Suprapubic skin (tissue), 4 donors: ENCODE measurements at regions not wholly inside any gene's neighbourhood (a gene's known extent, or its start where the extent isn't known, plus 50 kb on each side); places are given as distances from the start of the nearest gene placed in this dataset.
"Not testable (repeated sequence)": the region's sequence is repeated elsewhere in the genome, so short reads cannot be mapped to it uniquely, and the experiment has no call there.

Experiments used
- DNase-seq, 2 donors: peaks; one replicate each; pipeline ENCODE4 v3.0.0-alpha.2; 2019; ENCODE audit warnings: low spot score in 2 of 2
- H3K27ac ChIP-seq: fragments of 200-600 bp; sonication (generic); one replicate; pipeline ENCODE4 v1.5.1; 2019
- H3K27me3 ChIP-seq: fragments of 200-600 bp; sonication (generic); one replicate; pipeline ENCODE4 v1.5.1; 2019
- H3K36me3 ChIP-seq: fragments of 200-600 bp; sonication (generic); one replicate; pipeline ENCODE4 v1.5.1; 2019
- H3K4me1 ChIP-seq: fragments of 200-600 bp; sonication (generic); one replicate; pipeline ENCODE4 v1.5.1; 2019
- H3K4me3 ChIP-seq: fragments of 200-600 bp; sonication (generic); one replicate; pipeline ENCODE4 v1.5.1; 2019; ENCODE audit warnings: mild to moderate bottlenecking
- H3K9me3 ChIP-seq: fragments of 200-600 bp; sonication (generic); one replicate; pipeline ENCODE4 v1.5.1; 2019
- EP300 ChIP-seq: sonication (generic); formaldehyde crosslinking; IDR thresholded peaks from one replicate; pipeline ENCODE4 v1.6.1; 2017; ENCODE audit warnings: antibody characterized with exemption
- POLR2A ChIP-seq, 2 donors: fragments of 450-650 bp; IDR thresholded peaks; one replicate each; pipeline ENCODE4 v1.6.1; 2017; ENCODE audit warnings: antibody characterized with exemption in 2 of 2, mild to moderate bottlenecking in 2 of 2, moderate library complexity in 2 of 2
- POLR2AphosphoS5 ChIP-seq, 3 donors: sonication (generic); formaldehyde crosslinking; IDR thresholded peaks; one replicate each; pipeline ENCODE4 v1.6.1; 2017; ENCODE audit warnings: antibody characterized with exemption in 3 of 3
- WGBS: methylation state at CpG from one replicate; pipeline ENCODE4 v1.1.5; 2018; 5-methylcytosine and 5-hydroxymethylcytosine counted together
- TF ChIP-seq, protein P1 (sequence below), 2 donors: fragments of 200-600 bp in 1 of 2; fragments of 450-650 bp in 1 of 2; sonication (generic) in 1 of 2; IDR thresholded peaks; one replicate each; pipeline ENCODE4 v1.5.1; 2016 to 2019; ENCODE audit warnings: antibody characterized with exemption in 2 of 2, mild to moderate bottlenecking in 1 of 2, moderate library complexity in 1 of 2

DNA sequence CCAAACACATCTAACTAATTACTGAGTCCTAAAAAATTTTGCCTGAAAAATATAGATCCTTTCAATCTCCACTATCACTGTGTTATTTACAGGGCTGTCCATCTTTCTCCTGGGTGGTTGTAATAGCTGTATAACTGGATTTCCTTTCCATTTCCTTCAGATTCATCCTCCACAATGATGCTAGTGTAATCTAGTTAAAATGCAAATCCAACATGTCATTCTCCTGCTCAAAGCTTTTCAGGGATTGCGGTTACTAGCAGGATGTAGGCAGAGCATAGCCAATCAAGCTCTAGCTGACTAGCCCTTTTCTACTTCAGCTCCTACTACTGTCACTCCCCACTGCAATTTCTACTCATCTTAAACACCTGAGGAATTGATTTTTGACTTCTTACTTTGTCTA is 283.0 kb downstream of the RAB38 start:
- H3K4me1 ChIP-seq, result no peaks in the 10 kb centered on the region
- TF ChIP-seq, protein P1, sequence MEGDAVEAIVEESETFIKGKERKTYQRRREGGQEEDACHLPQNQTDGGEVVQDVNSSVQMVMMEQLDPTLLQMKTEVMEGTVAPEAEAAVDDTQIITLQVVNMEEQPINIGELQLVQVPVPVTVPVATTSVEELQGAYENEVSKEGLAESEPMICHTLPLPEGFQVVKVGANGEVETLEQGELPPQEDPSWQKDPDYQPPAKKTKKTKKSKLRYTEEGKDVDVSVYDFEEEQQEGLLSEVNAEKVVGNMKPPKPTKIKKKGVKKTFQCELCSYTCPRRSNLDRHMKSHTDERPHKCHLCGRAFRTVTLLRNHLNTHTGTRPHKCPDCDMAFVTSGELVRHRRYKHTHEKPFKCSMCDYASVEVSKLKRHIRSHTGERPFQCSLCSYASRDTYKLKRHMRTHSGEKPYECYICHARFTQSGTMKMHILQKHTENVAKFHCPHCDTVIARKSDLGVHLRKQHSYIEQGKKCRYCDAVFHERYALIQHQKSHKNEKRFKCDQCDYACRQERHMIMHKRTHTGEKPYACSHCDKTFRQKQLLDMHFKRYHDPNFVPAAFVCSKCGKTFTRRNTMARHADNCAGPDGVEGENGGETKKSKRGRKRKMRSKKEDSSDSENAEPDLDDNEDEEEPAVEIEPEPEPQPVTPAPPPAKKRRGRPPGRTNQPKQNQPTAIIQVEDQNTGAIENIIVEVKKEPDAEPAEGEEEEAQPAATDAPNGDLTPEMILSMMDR (IDR thresholded peaks at IDR 0.05), result no peak
- TF ChIP-seq POLR2AphosphoS5 (IDR thresholded peaks at IDR 0.05) (no peak), EP300 (no peak), POLR2A (IDR thresholded peaks at IDR 0.05) (no peak)
- 89% methylated on average over 1 of the region's 1 CpG for WGBS

DNA sequence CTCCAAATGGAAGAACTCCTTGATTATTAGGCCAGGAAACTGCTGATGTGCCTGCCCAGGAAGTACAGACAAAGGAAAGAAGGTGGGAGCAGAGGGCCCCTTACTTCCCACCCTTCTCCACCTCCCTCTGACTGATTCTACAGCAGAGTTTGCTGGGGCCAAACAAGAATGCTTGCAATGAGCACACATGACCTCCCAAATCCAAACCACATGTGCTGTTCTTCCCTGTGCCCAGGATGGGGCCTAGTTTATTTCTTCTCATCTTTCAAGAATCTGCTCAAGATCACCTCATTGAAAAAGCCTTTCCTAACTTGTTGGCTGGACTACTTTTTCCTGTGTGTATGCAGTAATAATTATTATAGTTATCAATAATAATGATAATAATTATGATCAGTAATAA is 286.1 kb downstream of the RAB38 start:
- Histone ChIP-seq H3K27me3 (no peaks in the 10 kb centered on the region), H3K36me3 (no peaks in the 10 kb centered on the region), H3K4me3 (no peak overlapping the region), H3K4me1 (no peaks in the 10 kb centered on the region), H3K27ac (no peak overlapping the region), H3K9me3 (no peaks in the 10 kb centered on the region)
- TF ChIP-seq, protein P1 (IDR thresholded peaks at IDR 0.05), result no peak
- TF ChIP-seq EP300 (no peak), POLR2A (IDR thresholded peaks at IDR 0.05) (no peak), POLR2AphosphoS5 (IDR thresholded peaks at IDR 0.05) (no peak)
- DNase-seq, result no peak

More for the DNA sequence above, 283.0 kb downstream of the RAB38 start:
- H3K27me3 ChIP-seq, result no peaks in the 10 kb centered on the region
- no peak overlapping the region for H3K27ac ChIP-seq
- H3K36me3 ChIP-seq, result no peaks in the 10 kb centered on the region
- no peak for DNase-seq
- no peak overlapping the region for H3K4me3 ChIP-seq
- no peaks in the 10 kb centered on the region for H3K9me3 ChIP-seq

DNA sequence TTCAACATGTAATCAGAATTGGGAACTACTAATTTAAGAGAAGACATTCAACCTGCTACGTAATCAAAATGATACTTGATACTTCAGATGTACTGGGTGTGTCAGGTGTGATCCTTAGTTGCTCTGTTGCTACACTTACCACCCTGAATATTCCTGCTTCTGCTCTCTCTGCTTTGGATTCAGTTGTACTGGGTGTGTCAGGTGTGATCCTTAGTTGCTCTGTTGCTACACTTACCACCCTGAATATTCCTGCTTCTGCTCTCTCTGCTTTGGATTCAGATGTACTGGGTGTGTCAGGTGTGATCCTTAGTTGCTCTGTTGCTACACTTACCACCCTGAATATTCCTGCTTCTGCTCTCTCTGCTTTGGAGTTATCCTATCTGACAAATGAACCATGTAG is 290.2 kb downstream of the RAB38 start:
- not testable (repeated sequence) for H3K36me3 ChIP-seq, H3K27me3 ChIP-seq, H3K4me1 ChIP-seq, H3K4me3 ChIP-seq, H3K27ac ChIP-seq, DNase-seq, H3K9me3 ChIP-seq
- WGBS, result 89% methylated on average over 1 of the region's 1 CpG

DNA sequence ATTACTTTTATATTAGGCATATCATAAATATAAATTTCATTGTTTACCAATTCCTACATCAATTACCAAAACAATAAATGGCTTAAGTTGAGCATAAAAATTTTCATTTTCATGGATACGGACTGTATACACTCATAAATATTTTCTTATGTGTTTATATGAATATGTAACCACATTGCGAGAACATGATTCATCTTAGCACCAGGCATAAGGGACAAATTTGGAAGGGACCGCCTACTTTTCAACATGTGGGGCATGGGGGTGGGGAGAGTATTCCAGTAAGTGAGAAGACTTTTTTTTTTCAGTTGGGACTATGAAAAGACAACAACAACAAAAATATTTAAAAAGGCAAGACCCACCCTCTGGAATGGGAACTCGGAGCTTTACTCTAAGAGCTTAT is 296.1 kb downstream of the RAB38 start:
- H3K27ac ChIP-seq, result no peak overlapping the region
- TF ChIP-seq, protein P1 (IDR thresholded peaks at IDR 0.05), result no peak
- no peak for TF ChIP-seq POLR2AphosphoS5 (IDR thresholded peaks at IDR 0.05)
- H3K4me3 ChIP-seq, result no peak overlapping the region
- no peaks in the 10 kb centered on the region for H3K36me3 ChIP-seq
- no peaks in the 10 kb centered on the region for H3K27me3 ChIP-seq
- no peak for DNase-seq
- peaks cover 4% of the 10 kb centered on the region for H3K4me1 ChIP-seq
- 57% methylated on average over 4 of the region's 4 CpGs for whole genome bisulfite sequencing
- no peaks in the 10 kb centered on the region for H3K9me3 ChIP-seq

DNA sequence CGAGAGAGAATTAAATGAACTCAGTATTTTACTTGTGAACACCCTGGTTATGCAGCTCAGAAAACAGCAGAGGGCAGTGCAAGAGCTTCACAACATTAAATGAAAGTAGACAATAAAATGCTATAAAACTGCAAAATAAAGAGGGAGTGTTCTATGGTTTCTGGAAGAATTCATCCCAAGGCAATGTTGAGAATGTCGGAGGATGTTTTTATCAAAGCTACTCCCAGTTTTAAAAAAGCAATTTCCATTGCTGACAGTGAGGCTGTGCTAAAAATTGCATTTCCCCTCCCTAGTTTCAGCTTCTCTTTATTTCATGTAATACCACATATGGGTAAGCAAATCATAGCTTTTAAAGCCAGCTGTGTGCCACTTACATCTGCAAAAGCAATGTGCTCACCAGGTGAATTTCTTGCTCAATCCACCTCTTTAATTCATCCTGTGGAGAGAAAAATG is 296.8 kb downstream of the RAB38 start:
- DNase-seq, result no peak
- no peak for TF ChIP-seq POLR2A (IDR thresholded peaks at IDR 0.05)
- no peak for TF ChIP-seq POLR2AphosphoS5 (IDR thresholded peaks at IDR 0.05)
- TF ChIP-seq EP300, result no peak
- TF ChIP-seq, protein P1 (IDR thresholded peaks at IDR 0.05), result peak in 1 of 2 donors; percentile 24
- peaks cover 4% of the 10 kb centered on the region for H3K4me1 ChIP-seq
- no peaks in the 10 kb centered on the region for H3K9me3 ChIP-seq
- WGBS, result 13% methylated on average over 2 of the region's 2 CpGs
- H3K27ac ChIP-seq, result no peak overlapping the region
- no peak overlapping the region for H3K4me3 ChIP-seq
- no peaks in the 10 kb centered on the region for H3K27me3 ChIP-seq
- H3K36me3 ChIP-seq, result no peaks in the 10 kb centered on the region

DNA sequence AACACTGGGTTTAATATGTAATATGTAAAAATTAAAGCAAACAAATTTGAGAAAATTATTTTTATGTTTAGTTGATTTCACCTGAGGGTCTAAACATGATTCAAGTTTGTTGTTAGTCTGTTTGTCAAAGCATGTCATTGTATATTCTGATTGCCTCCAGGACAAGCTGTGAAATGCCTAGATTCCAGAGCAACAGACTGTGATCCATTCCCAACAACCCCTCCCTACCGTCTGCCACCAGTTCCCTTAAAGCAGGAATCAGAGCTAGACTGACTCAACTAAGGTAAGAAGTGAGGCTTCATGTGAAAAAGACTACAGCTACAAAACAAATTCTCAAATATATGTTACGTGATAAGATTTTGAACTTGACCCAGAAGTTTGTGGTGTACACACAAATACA is 304.2 kb downstream of the RAB38 start:
- 46% methylated on average over 2 of the region's 2 CpGs for WGBS
- no peak overlapping the region for H3K4me3 ChIP-seq
- DNase-seq, result no peak
- no peak overlapping the region for H3K27ac ChIP-seq
- H3K9me3 ChIP-seq, result no peaks in the 10 kb centered on the region
- no peaks in the 10 kb centered on the region for H3K27me3 ChIP-seq
- no peaks in the 10 kb centered on the region for H3K36me3 ChIP-seq
- no peaks in the 10 kb centered on the region for H3K4me1 ChIP-seq
- TF ChIP-seq POLR2A (IDR thresholded peaks at IDR 0.05) (no peak), POLR2AphosphoS5 (IDR thresholded peaks at IDR 0.05) (no peak), EP300 (no peak)
- TF ChIP-seq, protein P1 (IDR thresholded peaks at IDR 0.05), result no peak
